Progenitor cell of endocrine pancreas (in vitro differentiated cells): ENCODE measurements at regions not wholly inside any gene's neighbourhood (a gene's known extent, or its start where the extent isn't known, plus 50 kb on each side); places are given as distances from the start of the nearest gene placed in this dataset.

Source experiments
- DNase-seq: peaks from one replicate; pipeline ENCODE4 v3.0.0; 2021; ENCODE audit warnings: low spot score; ENCODE audit not compliant: unreplicated experiment
- H3K27ac Mint-ChIP-seq: 2 replicates; pipeline ENCODE4 v1.8.0; 2021; ENCODE audit warnings: mild to moderate bottlenecking, moderate library complexity, mixed read lengths
- H3K27me3 Mint-ChIP-seq: 2 replicates; pipeline ENCODE4 v1.8.0; 2021; ENCODE audit warnings: mixed read lengths
- H3K36me3 Mint-ChIP-seq: 2 replicates; pipeline ENCODE4 v1.8.0; 2022; ENCODE audit warnings: mixed read lengths; ENCODE audit not compliant: insufficient read depth
- H3K4me1 Mint-ChIP-seq: 2 replicates; pipeline ENCODE4 v1.8.0; 2021; ENCODE audit warnings: low read depth, mixed read lengths
- H3K4me3 Mint-ChIP-seq: 2 replicates; pipeline ENCODE4 v1.8.0; 2021; ENCODE audit warnings: low read depth, mild to moderate bottlenecking, moderate library complexity, mixed read lengths
- H3K9me3 Mint-ChIP-seq: 2 replicates; pipeline ENCODE4 v1.8.0; 2021; ENCODE audit warnings: low read depth, mixed read lengths
- CTCF ChIP-seq: fragments of 200-600 bp; sonication (generic); IDR thresholded peaks from one replicate; pipeline ENCODE4 v1.5.0; 2021; ENCODE audit warnings: antibody characterized with exemption, mild to moderate bottlenecking; ENCODE audit not compliant: unreplicated experiment

- Mint-ChIP-seq H3K27ac (no peak overlapping the region), H3K36me3 (no peaks in the 10 kb centered on the region), H3K9me3 (no peaks in the 10 kb centered on the region), H3K27me3 (peaks cover 16% of the 10 kb centered on the region), H3K4me3 (no peak overlapping the region), H3K4me1 (peaks cover 20% of the 10 kb centered on the region)
- DNase-seq, result no peak
- TF ChIP-seq CTCF, result no peak
These were observed 108.0 kb upstream of the TARS1 start for GRCh38 chr5:33332804-33333203.

GRCh38 chr5:33334829-33335228 is 105.9 kb upstream of the TARS1 start:
- H3K4me1 Mint-ChIP-seq, result peaks cover 20% of the 10 kb centered on the region
- no peak for TF ChIP-seq CTCF
- no peak for DNase-seq
- no peak overlapping the region for H3K4me3 Mint-ChIP-seq
- H3K27me3 Mint-ChIP-seq, result peaks cover 24% of the 10 kb centered on the region
- H3K27ac Mint-ChIP-seq, result no peak overlapping the region
- no peaks in the 10 kb centered on the region for H3K9me3 Mint-ChIP-seq
- no peaks in the 10 kb centered on the region for H3K36me3 Mint-ChIP-seq

GRCh38 chr5:33336891-33337636 is 103.7 kb upstream of the TARS1 start:
- peaks cover under 1% of the 10 kb centered on the region for H3K4me1 Mint-ChIP-seq
- TF ChIP-seq CTCF, result no peak
- no peaks in the 10 kb centered on the region for H3K9me3 Mint-ChIP-seq
- no peak for DNase-seq
- no peak overlapping the region for H3K4me3 Mint-ChIP-seq
- H3K27ac Mint-ChIP-seq, result no peak overlapping the region
- H3K36me3 Mint-ChIP-seq, result no peaks in the 10 kb centered on the region
- H3K27me3 Mint-ChIP-seq, result peaks cover 26% of the 10 kb centered on the region

GRCh38 chr5:33337637-33337992 is 103.2 kb upstream of the TARS1 start:
- no peak for DNase-seq
- no peak for TF ChIP-seq CTCF
- H3K27ac Mint-ChIP-seq, result no peak overlapping the region
- H3K9me3 Mint-ChIP-seq, result no peaks in the 10 kb centered on the region
- peaks cover 26% of the 10 kb centered on the region for H3K27me3 Mint-ChIP-seq
- no peaks in the 10 kb centered on the region for H3K4me1 Mint-ChIP-seq
- no peaks in the 10 kb centered on the region for H3K36me3 Mint-ChIP-seq
- H3K4me3 Mint-ChIP-seq, result no peak overlapping the region

- Mint-ChIP-seq H3K9me3 (no peaks in the 10 kb centered on the region), H3K4me1 (no peaks in the 10 kb centered on the region), H3K4me3 (no peak overlapping the region), H3K27ac (no peak overlapping the region), H3K36me3 (no peaks in the 10 kb centered on the region), H3K27me3 (peaks cover 23% of the 10 kb centered on the region)
- TF ChIP-seq CTCF, result no peak
- DNase-seq, result no peak
These were observed 102.2 kb upstream of the TARS1 start for GRCh38 chr5:33338336-33339110.
